Ascending aorta (tissue), 2 donors: ENCODE measurements at regions not wholly inside any gene's neighbourhood (a gene's known extent, or its start where the extent isn't known, plus 50 kb on each side); places are given as distances from the start of the nearest gene placed in this dataset.

Source experiments
- DNase-seq, 2 donors: peaks; one replicate each; pipeline ENCODE4 v3.0.0-alpha.2; 2019; ENCODE audit warnings: low spot score in 2 of 2
- H3K27ac ChIP-seq, 2 donors: fragments of 200-600 bp; sonication (generic); one replicate each; pipeline ENCODE4 v1.5.1; 2016 to 2017; ENCODE audit warnings: mild to moderate bottlenecking in 1 of 2
- H3K27me3 ChIP-seq: fragments of 200-600 bp; sonication (generic); one replicate; pipeline ENCODE4 v1.5.1; 2017
- H3K36me3 ChIP-seq, 2 donors: fragments of 200-600 bp; sonication (generic); one replicate each; pipeline ENCODE4 v1.5.1; 2016
- H3K4me1 ChIP-seq, 2 donors: fragments of 200-600 bp; sonication (generic); one replicate each; pipeline ENCODE4 v1.5.1; 2016 to 2017; ENCODE audit warnings: mild to moderate bottlenecking in 1 of 2
- H3K4me3 ChIP-seq, 2 donors: fragments of 200-600 bp; sonication (generic); one replicate each; pipeline ENCODE4 v1.5.1; 2016 to 2017; ENCODE audit warnings: mild to moderate bottlenecking in 1 of 2
- H3K9me3 ChIP-seq, 2 donors: fragments of 200-600 bp; sonication (generic); one replicate each; pipeline ENCODE4 v1.5.1; 2016
- intact Hi-C: fragments of 100-400 bp; cut with DNase I; formaldehyde crosslinking; loops from one replicate; pipeline ENCODE4 v1.15.1; 2023
- TF ChIP-seq, protein P1 (sequence below), 3 experiments: fragments of 200-600 bp in 2 of 3; fragments of 450-650 bp in 1 of 3; sonication (generic) in 2 of 3; IDR thresholded peaks; one replicate each; pipeline ENCODE4 v1.5.1; 2016 to 2019; ENCODE audit warnings: antibody characterized with exemption in 3 of 3, mild to moderate bottlenecking in 1 of 3, moderate library complexity in 1 of 3

DNA sequence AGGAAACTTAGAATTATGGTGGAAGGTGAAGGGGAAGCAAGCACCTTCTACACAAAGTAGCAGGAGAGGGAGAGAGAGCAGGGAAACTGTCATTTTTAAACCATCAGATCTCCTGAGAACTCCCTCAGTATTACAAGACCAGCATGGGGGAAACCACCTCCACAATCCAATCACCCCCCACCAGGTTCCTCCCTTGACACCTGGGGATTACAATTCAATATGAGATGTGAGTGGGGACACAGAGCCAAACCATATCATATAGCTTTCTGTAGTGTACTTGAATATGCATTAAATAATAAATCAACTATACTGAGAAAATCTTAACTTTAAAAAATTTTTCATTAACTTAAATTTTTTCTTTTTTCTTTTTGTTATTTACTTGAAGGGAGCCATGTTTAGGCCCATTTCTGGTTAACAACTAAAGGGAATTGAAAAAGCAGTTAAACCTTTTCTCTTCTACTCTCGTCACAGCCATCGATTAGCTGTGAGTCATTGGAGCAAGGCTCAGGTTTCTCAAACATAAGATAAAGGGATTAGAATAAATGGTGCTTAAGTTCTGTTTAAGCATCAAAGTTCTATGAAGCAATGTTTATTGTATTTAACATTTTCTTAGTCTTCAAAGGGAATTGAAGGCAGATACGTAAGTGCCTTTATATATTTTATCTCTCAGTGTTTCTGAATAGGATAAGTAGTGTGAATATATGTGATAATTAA lies 72.2 kb upstream of the DPT start:
- TF ChIP-seq, protein P1, sequence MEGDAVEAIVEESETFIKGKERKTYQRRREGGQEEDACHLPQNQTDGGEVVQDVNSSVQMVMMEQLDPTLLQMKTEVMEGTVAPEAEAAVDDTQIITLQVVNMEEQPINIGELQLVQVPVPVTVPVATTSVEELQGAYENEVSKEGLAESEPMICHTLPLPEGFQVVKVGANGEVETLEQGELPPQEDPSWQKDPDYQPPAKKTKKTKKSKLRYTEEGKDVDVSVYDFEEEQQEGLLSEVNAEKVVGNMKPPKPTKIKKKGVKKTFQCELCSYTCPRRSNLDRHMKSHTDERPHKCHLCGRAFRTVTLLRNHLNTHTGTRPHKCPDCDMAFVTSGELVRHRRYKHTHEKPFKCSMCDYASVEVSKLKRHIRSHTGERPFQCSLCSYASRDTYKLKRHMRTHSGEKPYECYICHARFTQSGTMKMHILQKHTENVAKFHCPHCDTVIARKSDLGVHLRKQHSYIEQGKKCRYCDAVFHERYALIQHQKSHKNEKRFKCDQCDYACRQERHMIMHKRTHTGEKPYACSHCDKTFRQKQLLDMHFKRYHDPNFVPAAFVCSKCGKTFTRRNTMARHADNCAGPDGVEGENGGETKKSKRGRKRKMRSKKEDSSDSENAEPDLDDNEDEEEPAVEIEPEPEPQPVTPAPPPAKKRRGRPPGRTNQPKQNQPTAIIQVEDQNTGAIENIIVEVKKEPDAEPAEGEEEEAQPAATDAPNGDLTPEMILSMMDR (IDR thresholded peaks at IDR 0.05): no peak
- no peaks in the 10 kb centered on the region for H3K4me1 ChIP-seq
- DNase-seq: no peak
- no peak overlapping the region for H3K4me3 ChIP-seq
- no peaks in the 10 kb centered on the region for H3K36me3 ChIP-seq
- no peaks in the 10 kb centered on the region for H3K9me3 ChIP-seq
- no peak overlapping the region for H3K27ac ChIP-seq
- intact Hi-C loops: no loop called here
- no peaks in the 10 kb centered on the region for H3K27me3 ChIP-seq

DNA sequence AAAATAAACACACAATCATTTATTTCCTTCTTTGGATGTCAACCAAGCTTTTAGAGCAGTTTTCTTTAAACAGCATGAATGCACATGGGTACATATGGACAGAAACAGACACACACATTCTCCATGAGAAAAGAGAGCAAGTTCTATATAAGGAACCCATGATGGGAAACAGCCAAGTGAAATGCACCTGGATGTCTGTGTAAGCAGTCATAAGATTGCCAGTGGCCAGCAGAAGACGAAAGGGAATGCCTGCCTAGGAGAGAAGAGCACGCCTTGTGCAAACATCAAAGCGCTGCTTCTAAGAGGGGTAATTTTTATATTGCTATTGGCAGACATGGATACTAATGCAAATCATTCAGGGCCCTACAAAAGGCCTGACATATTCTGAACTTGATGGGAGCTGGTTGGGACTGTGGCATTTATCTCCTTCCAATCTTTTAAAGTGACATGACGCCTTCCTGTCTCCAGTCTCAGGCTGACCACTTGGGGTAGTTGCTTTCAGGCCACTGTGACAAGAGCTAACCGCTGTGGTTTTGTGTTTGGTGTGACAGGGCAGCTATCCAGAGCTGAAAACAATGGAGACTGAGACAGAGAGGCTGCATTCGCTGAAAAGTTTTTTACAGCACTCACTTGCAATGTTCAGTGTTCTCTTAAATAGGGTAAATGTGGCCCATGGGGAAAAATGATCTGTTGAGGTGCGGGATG lies 75.0 kb upstream of the DPT start:
- intact Hi-C loops: no loop called here
- no peaks in the 10 kb centered on the region for H3K36me3 ChIP-seq
- no peaks in the 10 kb centered on the region for H3K9me3 ChIP-seq
- no peaks in the 10 kb centered on the region for H3K27me3 ChIP-seq
- no peak for DNase-seq
- H3K4me3 ChIP-seq: no peak overlapping the region
- H3K4me1 ChIP-seq: no peaks in the 10 kb centered on the region
- H3K27ac ChIP-seq: no peak overlapping the region
- TF ChIP-seq, protein P1 (IDR thresholded peaks at IDR 0.05): no peak

DNA sequence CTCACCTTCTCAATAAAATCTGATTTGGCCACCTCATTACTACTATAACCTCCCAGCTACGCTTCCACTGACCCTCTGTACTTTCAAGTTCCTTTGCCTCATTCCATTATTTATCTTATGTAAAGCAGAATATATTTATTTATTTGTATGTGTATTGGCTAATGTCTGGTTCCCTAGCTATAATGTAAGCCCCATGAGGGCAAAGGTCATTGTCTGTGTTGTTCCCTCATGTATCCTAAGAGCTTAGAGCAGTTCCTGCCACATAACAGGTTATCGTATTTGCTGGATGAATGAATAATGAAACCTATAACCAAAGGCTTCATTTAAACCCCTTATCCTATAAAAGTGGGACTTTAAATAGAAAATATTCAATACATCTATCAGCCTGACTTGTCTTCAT lies 77.9 kb upstream of the DPT start:
- TF ChIP-seq, protein P1 (IDR thresholded peaks at IDR 0.05): no peak
- no peaks in the 10 kb centered on the region for H3K27me3 ChIP-seq
- no peaks in the 10 kb centered on the region for H3K9me3 ChIP-seq
- H3K4me3 ChIP-seq: no peak overlapping the region
- no peaks in the 10 kb centered on the region for H3K36me3 ChIP-seq
- intact Hi-C loops: no loop called here
- no peak for DNase-seq
- no peak overlapping the region for H3K27ac ChIP-seq
- H3K4me1 ChIP-seq: no peaks in the 10 kb centered on the region

DNA sequence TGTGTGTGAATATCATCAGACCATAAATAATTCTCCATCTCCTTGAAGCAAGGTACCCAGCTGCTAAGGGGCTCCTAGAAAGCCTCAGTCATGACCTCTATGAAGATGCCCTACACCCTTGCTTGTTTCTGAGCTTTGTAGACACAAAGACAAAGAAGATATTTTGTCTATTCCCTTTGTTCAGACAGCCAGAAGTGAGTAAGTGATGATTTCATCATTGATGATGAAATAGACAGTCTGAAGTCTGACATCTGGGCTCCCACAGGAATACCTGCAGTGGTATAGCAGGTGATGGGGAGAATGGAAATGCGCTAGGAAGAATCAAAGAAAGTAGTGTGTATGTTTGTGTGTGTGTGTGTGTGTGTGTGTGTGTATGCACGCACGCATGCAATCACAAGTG lies 82.2 kb upstream of the DPT start:
- H3K27ac ChIP-seq: no peak overlapping the region
- H3K27me3 ChIP-seq: no peaks in the 10 kb centered on the region
- no peaks in the 10 kb centered on the region for H3K9me3 ChIP-seq
- H3K4me1 ChIP-seq: no peaks in the 10 kb centered on the region
- DNase-seq: no peak
- TF ChIP-seq, protein P1 (IDR thresholded peaks at IDR 0.05): no peak
- H3K36me3 ChIP-seq: no peaks in the 10 kb centered on the region
- intact Hi-C loops: no loop called here
- H3K4me3 ChIP-seq: no peak overlapping the region

DNA sequence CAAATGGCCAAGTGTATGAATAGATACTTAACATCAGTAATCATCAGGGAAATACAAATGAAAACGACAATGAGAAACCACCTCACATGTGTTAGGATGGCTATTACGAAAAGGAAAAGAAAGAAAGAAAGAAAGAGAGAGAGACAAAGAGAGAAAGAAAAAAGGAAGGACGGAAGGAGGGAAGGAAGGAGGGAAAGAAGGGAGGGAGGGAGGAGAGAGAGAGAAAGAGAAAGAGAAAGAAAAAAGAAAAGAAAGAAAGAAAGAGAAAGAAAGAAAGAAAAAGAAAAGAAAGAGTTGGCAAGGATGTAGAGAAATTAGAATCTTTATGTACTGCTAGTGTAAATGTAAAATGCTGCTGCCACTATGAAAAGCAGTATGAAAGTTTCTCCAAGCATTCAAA lies 90.7 kb upstream of the DPT start:
- no peak overlapping the region for H3K27ac ChIP-seq
- H3K36me3 ChIP-seq: no peaks in the 10 kb centered on the region
- H3K27me3 ChIP-seq: no peaks in the 10 kb centered on the region
- intact Hi-C loops: no loop called here
- DNase-seq: no peak
- H3K9me3 ChIP-seq: no peaks in the 10 kb centered on the region
- H3K4me3 ChIP-seq: no peak overlapping the region
- no peaks in the 10 kb centered on the region for H3K4me1 ChIP-seq
- TF ChIP-seq, protein P1 (IDR thresholded peaks at IDR 0.05): no peak
